WI38 (cell line): ENCODE measurements at regions not wholly inside any gene's neighbourhood (a gene's known extent, or its start where the extent isn't known, plus 50 kb on each side); places are given as distances from the start of the nearest gene placed in this dataset.

Experiments used
- H3K4me3 ChIP-seq: 2 replicates; pipeline ENCODE4 v1.5.1; 2011; ENCODE audit warnings: low read depth, mild to moderate bottlenecking, control low read depth, low read length
- TF ChIP-seq, protein P1 (sequence below): IDR thresholded peaks from 2 replicates; pipeline ENCODE4 v1.5.1; 2012; ENCODE audit warnings: low read depth, mild to moderate bottlenecking, control low read depth, low read length

GRCh38 chr3:86239946-86240345 is 751.0 kb downstream of the VGLL3 start:
- H3K4me3 ChIP-seq = no peak overlapping the region
- TF ChIP-seq, protein P1, sequence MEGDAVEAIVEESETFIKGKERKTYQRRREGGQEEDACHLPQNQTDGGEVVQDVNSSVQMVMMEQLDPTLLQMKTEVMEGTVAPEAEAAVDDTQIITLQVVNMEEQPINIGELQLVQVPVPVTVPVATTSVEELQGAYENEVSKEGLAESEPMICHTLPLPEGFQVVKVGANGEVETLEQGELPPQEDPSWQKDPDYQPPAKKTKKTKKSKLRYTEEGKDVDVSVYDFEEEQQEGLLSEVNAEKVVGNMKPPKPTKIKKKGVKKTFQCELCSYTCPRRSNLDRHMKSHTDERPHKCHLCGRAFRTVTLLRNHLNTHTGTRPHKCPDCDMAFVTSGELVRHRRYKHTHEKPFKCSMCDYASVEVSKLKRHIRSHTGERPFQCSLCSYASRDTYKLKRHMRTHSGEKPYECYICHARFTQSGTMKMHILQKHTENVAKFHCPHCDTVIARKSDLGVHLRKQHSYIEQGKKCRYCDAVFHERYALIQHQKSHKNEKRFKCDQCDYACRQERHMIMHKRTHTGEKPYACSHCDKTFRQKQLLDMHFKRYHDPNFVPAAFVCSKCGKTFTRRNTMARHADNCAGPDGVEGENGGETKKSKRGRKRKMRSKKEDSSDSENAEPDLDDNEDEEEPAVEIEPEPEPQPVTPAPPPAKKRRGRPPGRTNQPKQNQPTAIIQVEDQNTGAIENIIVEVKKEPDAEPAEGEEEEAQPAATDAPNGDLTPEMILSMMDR = no peak

DNA sequence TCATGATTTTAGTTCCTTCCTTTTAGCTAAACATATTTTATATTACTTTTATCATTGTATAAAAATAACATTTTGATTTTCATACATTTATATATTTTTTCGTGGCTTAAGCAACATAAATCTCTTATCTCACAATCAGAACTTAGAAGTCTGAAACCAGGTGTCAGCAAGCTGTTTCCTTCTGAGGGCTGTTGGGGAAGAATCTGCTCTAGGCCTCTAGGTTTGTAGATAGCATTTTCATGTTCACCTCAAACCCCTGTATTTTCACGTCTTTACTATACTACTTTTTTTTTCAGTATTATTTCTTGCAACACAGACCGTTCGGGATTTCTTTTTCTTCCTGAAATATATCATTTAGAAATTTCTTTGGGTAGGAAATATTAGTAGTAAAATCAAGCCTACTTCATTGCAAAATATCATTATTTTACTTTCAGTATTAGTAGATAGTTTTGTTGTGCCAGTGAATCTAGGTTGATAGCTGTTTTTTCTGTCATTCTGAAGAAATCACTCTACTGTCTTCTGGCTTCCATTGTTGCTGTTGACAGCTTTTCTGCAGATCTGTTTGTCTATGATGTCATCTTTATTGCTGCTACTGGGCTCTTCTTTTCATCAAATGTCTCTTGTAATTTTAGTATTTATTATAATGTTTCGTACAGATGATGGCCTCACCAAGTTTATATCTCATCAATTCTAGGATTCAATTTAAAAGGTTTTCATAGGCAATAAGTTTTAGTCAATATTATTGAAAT is 756.3 kb downstream of the VGLL3 start:
- TF ChIP-seq, protein P1 = no peak
- no peak overlapping the region for H3K4me3 ChIP-seq

- no peak overlapping the region for H3K4me3 ChIP-seq
- TF ChIP-seq, protein P1 = no peak
These were observed 760.2 kb downstream of the VGLL3 start for GRCh38 chr3:86230762-86231161.

- H3K4me3 ChIP-seq = no peak overlapping the region
- TF ChIP-seq, protein P1 = no peak
These were observed 761.2 kb downstream of the VGLL3 start for GRCh38 chr3:86229775-86230094.

- no peak overlapping the region for H3K4me3 ChIP-seq
- TF ChIP-seq, protein P1 = no peak
These were observed 761.7 kb downstream of the VGLL3 start for GRCh38 chr3:86229086-86229774.

DNA sequence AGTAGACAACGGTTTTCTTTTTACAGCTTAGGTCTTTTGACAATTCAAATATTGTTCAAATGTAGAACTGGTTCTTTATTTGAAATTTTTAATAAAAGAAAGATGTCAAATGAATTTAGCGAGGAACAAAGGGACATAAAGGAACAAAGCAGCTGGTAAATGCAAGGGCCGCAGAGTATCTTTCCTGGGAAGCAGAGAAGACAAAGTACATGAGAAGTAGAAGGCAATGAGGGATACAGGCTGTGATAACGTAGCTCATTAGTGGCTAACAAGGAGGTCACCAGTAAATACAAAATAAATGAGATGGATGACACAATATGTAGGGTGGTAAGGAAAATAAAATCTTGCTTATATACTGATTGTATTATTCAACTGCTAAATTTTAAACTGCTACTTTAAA is 762.8 kb downstream of the VGLL3 start:
- H3K4me3 ChIP-seq = no peak overlapping the region
- TF ChIP-seq, protein P1 = no peak

DNA sequence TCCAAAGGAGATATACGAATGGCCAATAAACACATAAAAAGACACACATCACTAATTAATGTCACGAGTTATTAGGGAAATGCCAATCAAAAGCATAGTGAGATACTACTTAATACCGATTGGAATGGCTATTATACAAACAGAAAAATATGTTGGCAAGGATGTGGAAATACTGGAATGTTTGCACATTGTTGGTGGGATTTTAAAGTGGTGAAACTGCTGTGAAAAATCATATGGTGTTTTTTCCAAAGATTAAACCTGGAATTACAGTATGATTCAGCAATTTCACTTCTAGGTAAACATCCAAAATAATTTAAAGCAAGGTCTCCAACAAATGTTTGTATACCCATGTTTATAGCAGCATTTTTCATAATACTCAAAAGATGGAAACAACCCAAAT is 765.5 kb downstream of the VGLL3 start:
- no peak overlapping the region for H3K4me3 ChIP-seq
- TF ChIP-seq, protein P1 = no peak
